OCI-LY7 (cell line): ENCODE measurements at regions not wholly inside any gene's neighbourhood (a gene's known extent, or its start where the extent isn't known, plus 50 kb on each side); places are given as distances from the start of the nearest gene placed in this dataset.

ENCODE experiments used
- BruUV-seq: library from RNA; stranded (reverse); fragments of 400-500 nt; replicated peaks from 2 replicates; lab custom pipeline; 2021; lab: Mats Ljungman, UMichigan
- CTCF ChIA-PET: fragments of 300-600 bp; sonication (Branson Sonifier 250); formaldehyde crosslinking; loops from one replicate; lab custom pipeline; 2022; ENCODE audit warnings: antibody characterized with exemption; ENCODE audit not compliant: unreplicated experiment; lab: Charles Lee
- POLR2A ChIA-PET: fragments of 300-600 bp; sonication (Branson Sonifier 250); formaldehyde crosslinking; loops from one replicate; lab custom pipeline; 2022; ENCODE audit warnings: antibody characterized with exemption; lab: Charles Lee
- DNase-seq: peaks from one replicate; pipeline ENCODE4 v3.0.0-alpha.2; 2015; ENCODE audit warnings: low spot score
- H2AFZ ChIP-seq: fragments of 200-600 bp; sonication (generic), shearing (Covaris generic); 2 replicates; pipeline ENCODE4 v1.6.1; 2014; ENCODE audit warnings: mild to moderate bottlenecking, antibody characterized with exemption, low read length, moderate library complexity
- H3K27ac ChIP-seq: fragments of 200-600 bp; sonication (generic); 2 replicates; pipeline ENCODE4 v1.5.1; 2014; ENCODE audit warnings: mixed run types, low read depth, mild to moderate bottlenecking, moderate library complexity, low read length, inconsistent platforms; ENCODE audit not compliant: poor library complexity, severe bottlenecking
- H3K36me3 ChIP-seq: fragments of 200-600 bp; sonication (generic); 2 replicates; pipeline ENCODE4 v1.6.1; 2014; ENCODE audit warnings: mild to moderate bottlenecking, antibody characterized with exemption, low read length, moderate library complexity, mixed read lengths; ENCODE audit not compliant: insufficient read depth
- H3K4me1 ChIP-seq: fragments of 200-600 bp; sonication (generic); 2 replicates; pipeline ENCODE4 v1.5.1; 2014; ENCODE audit warnings: mild to moderate bottlenecking, low read length; ENCODE audit not compliant: insufficient read depth, poor library complexity, severe bottlenecking
- H3K4me2 ChIP-seq: fragments of 200-600 bp; sonication (generic); 2 replicates; pipeline ENCODE4 v1.6.1; 2014; ENCODE audit warnings: mild to moderate bottlenecking, low read length
- H3K4me3 ChIP-seq: fragments of 200-600 bp; sonication (generic); 2 replicates; pipeline ENCODE4 v1.5.1; 2014; ENCODE audit warnings: mild to moderate bottlenecking, low read depth, low read length; ENCODE audit not compliant: poor library complexity, severe bottlenecking
- H3K79me2 ChIP-seq: fragments of 200-600 bp; sonication (generic); 2 replicates; pipeline ENCODE4 v1.6.1; 2016; ENCODE audit warnings: low read depth, mild to moderate bottlenecking, low read length, moderate library complexity, mixed read lengths; ENCODE audit not compliant: insufficient read depth
- H3K9me2 ChIP-seq: fragments of 200-600 bp; sonication (generic); 2 replicates; pipeline ENCODE4 v1.6.1; 2016; ENCODE audit warnings: mild to moderate bottlenecking, low read length, mixed read lengths; ENCODE audit not compliant: insufficient read depth
- H3K9me3 ChIP-seq: fragments of 200-600 bp; sonication (generic); 2 replicates; pipeline ENCODE4 v1.6.1; 2014; ENCODE audit warnings: mild to moderate bottlenecking, mixed run types, low read length, mixed read lengths
- H4K20me1 ChIP-seq: fragments of 200-600 bp; sonication (generic); 2 replicates; pipeline ENCODE4 v1.6.1; 2014; ENCODE audit warnings: mild to moderate bottlenecking, antibody characterized with exemption, low read length, moderate library complexity, mixed read lengths; ENCODE audit not compliant: insufficient read depth
- EZH2phosphoT487 ChIP-seq: fragments of 200-600 bp; sonication (generic); IDR thresholded peaks from 2 replicates; pipeline ENCODE4 v1.6.1; 2018; ENCODE audit warnings: low read depth, borderline replicate concordance, mild to moderate bottlenecking, mixed run types, antibody characterized with exemption, low read length, moderate library complexity, mixed read lengths
- intact Hi-C: fragments of 100-400 bp; cut with micrococcal nuclease; formaldehyde crosslinking; loops from one replicate; pipeline ENCODE4 v1.10.0; 2022; ENCODE audit not compliant: unreplicated experiment
- TF ChIP-seq, protein P1 (sequence below): fragments of 200-600 bp; sonication (generic); conservative IDR thresholded peaks from 2 replicates; pipeline ENCODE4 v1.5.1; 2014; ENCODE audit warnings: mild to moderate bottlenecking, antibody characterized with exemption, low read length, moderate library complexity, mixed read lengths

- H3K36me3 ChIP-seq: no peaks in the 10 kb centered on the region
- no peaks in the 10 kb centered on the region for H4K20me1 ChIP-seq
- H2AFZ ChIP-seq: no peak overlapping the region
- intact Hi-C loops: no loop called here
- CTCF ChIA-PET: no interaction called here
- H3K79me2 ChIP-seq: no peaks in the 10 kb centered on the region
- no peaks in the 10 kb centered on the region for H3K9me3 ChIP-seq
- no peak overlapping the region for H3K4me3 ChIP-seq
- H3K9me2 ChIP-seq: no peaks in the 10 kb centered on the region
- no peak overlapping the region for H3K4me2 ChIP-seq
- DNase-seq: no peak
- no TSS peak for BruUV-seq
- POLR2A ChIA-PET: interaction anchor here (0.6 kb wide), 1 partner anchor 515 kb away, joined by 3 read pairs; no protein-coding TSS in a partner anchor
- TF ChIP-seq EZH2phosphoT487: no peak
- TF ChIP-seq, protein P1, sequence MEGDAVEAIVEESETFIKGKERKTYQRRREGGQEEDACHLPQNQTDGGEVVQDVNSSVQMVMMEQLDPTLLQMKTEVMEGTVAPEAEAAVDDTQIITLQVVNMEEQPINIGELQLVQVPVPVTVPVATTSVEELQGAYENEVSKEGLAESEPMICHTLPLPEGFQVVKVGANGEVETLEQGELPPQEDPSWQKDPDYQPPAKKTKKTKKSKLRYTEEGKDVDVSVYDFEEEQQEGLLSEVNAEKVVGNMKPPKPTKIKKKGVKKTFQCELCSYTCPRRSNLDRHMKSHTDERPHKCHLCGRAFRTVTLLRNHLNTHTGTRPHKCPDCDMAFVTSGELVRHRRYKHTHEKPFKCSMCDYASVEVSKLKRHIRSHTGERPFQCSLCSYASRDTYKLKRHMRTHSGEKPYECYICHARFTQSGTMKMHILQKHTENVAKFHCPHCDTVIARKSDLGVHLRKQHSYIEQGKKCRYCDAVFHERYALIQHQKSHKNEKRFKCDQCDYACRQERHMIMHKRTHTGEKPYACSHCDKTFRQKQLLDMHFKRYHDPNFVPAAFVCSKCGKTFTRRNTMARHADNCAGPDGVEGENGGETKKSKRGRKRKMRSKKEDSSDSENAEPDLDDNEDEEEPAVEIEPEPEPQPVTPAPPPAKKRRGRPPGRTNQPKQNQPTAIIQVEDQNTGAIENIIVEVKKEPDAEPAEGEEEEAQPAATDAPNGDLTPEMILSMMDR: no peak
- H3K4me1 ChIP-seq: no peaks in the 10 kb centered on the region
- no peak overlapping the region for H3K27ac ChIP-seq
Measured at GRCh38 chr21:32181457-32181856, 97.4 kb downstream of the MIS18A start.

GRCh38 chr21:32174819-32175218 lies 104.0 kb downstream of the MIS18A start:
- Histone ChIP-seq H3K79me2 (no peaks in the 10 kb centered on the region), H3K9me2 (no peaks in the 10 kb centered on the region), H2AFZ (no peak overlapping the region), H3K27ac (no peak overlapping the region), H4K20me1 (no peaks in the 10 kb centered on the region), H3K4me2 (no peak overlapping the region), H3K4me3 (no peak overlapping the region), H3K4me1 (no peaks in the 10 kb centered on the region), H3K9me3 (no peaks in the 10 kb centered on the region), H3K36me3 (no peaks in the 10 kb centered on the region)
- ChIA-PET POLR2A (interaction anchor here (0.6 kb wide), 3 partner anchors 347 to 1490 kb away, joined by 3 to 4 read pairs (median 3); no protein-coding TSS in a partner anchor), CTCF (no interaction called here)
- BruUV-seq: no TSS peak
- intact Hi-C loops: no loop called here
- no peak for DNase-seq
- TF ChIP-seq, protein P1: no peak
- no peak for TF ChIP-seq EZH2phosphoT487

DNA sequence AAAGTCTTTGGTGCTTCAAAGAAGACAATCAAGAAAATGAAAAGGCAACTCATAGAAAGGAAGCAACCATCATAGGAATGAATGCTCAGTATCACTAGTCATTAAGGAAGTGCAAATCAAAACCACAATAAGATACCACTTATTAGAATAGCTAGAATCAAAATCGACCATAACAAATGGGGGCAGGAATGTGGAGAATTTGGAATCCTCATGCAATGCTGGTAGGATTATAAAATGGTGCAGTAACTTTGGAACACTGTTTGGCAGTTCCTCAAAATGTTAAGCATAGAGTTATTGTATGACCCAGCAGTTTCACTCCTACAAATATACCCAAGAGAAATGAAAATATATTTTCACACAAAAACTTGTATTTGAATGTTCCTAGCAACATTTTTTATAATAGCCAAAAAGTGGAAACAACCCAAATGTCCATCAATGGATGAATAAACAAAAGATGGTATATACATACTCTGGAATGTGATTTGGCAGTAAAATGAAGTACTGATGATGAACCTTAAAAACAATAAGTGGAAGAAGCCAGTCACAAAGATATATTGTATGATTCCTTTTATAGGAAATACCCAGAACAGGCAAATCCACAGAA lies 105.6 kb downstream of the MIS18A start:
- intact Hi-C loops: no loop called here
- no peaks in the 10 kb centered on the region for H3K9me2 ChIP-seq
- H3K27ac ChIP-seq: no peak overlapping the region
- no peak for DNase-seq
- no peak overlapping the region for H3K4me3 ChIP-seq
- no TSS peak for BruUV-seq
- no peak for TF ChIP-seq EZH2phosphoT487
- TF ChIP-seq, protein P1: no peak
- H3K4me1 ChIP-seq: no peaks in the 10 kb centered on the region
- H3K4me2 ChIP-seq: no peak overlapping the region
- H3K9me3 ChIP-seq: no peaks in the 10 kb centered on the region
- H4K20me1 ChIP-seq: no peaks in the 10 kb centered on the region
- POLR2A ChIA-PET: no interaction called here
- H3K36me3 ChIP-seq: no peaks in the 10 kb centered on the region
- H2AFZ ChIP-seq: no peak overlapping the region
- no peaks in the 10 kb centered on the region for H3K79me2 ChIP-seq
- CTCF ChIA-PET: no interaction called here
